CD14-positive monocyte (primary cell): ENCODE measurements at regions not wholly inside any gene's neighbourhood (a gene's known extent, or its start where the extent isn't known, plus 50 kb on each side); places are given as distances from the start of the nearest gene placed in this dataset.

ENCODE experiments used
- DNase-seq, 3 donors: peaks; one replicate each; pipeline ENCODE4 v3.0.0-alpha.2; 2011 to 2022
- H2AFZ ChIP-seq: 2 replicates; pipeline ENCODE4 v1.6.0; 2012; ENCODE audit warnings: mild to moderate bottlenecking, low read depth, low read length, inconsistent platforms; ENCODE audit not compliant: insufficient read depth, poor library complexity, severe bottlenecking
- H3K27ac ChIP-seq, 2 donors: 1 replicate in 1 of 2; 2 replicates in 1 of 2; pipeline ENCODE4 v1.5.1; 2012 to 2013; ENCODE audit warnings: low read length in 2 of 2, control low read depth in 1 of 2, inconsistent platforms in 1 of 2, low read depth in 1 of 2, mild to moderate bottlenecking in 1 of 2
- H3K27me3 ChIP-seq, 2 donors: one replicate each; pipeline versions ENCODE4 v1.6.0 to v1.6.1; 2011 to 2013; ENCODE audit warnings: low read length in 2 of 2; ENCODE audit not compliant: control insufficient read depth in 2 of 2, insufficient read depth in 2 of 2
- H3K36me3 ChIP-seq, 2 donors: replicated peaks in 1 of 2; 1 replicate in 1 of 2; 2 replicates in 1 of 2; pipeline versions ENCODE4 v1.5.1 to v1.6.1; 2012 to 2013; ENCODE audit warnings: low read length in 2 of 2, control low read depth in 1 of 2, inconsistent platforms in 1 of 2, mild to moderate bottlenecking in 1 of 2; ENCODE audit not compliant: insufficient read depth in 2 of 2, control insufficient read depth in 1 of 2
- H3K4me1 ChIP-seq, 2 donors: 1 replicate in 1 of 2; 2 replicates in 1 of 2; pipeline versions ENCODE4 v1.5.1 to v1.6.1; 2012 to 2013; ENCODE audit warnings: low read length in 2 of 2, control low read depth in 1 of 2, inconsistent platforms in 1 of 2, mild to moderate bottlenecking in 1 of 2, moderate library complexity in 1 of 2; ENCODE audit not compliant: insufficient read depth in 2 of 2, control insufficient read depth in 1 of 2
- H3K4me2 ChIP-seq: replicated peaks from 2 replicates; pipeline ENCODE3; 2012; ENCODE audit warnings: low read length, moderate library complexity, mild to moderate bottlenecking; ENCODE audit not compliant: poor library complexity, severe bottlenecking; ENCODE audit errors: extremely low read depth
- H3K4me3 ChIP-seq, 3 experiments: fragments of 200-600 bp in 1 of 3; sonication (generic) in 1 of 3; replicated peaks in 1 of 3; 1 replicate in 2 of 3; 2 replicates in 1 of 3; pipeline ENCODE4 v1.5.1; 2011 to 2013; ENCODE audit warnings: low read length in 3 of 3, mild to moderate bottlenecking in 3 of 3, control low read depth in 2 of 3, low read depth in 2 of 3, inconsistent platforms in 1 of 3, moderate library complexity in 1 of 3
- H3K79me2 ChIP-seq: 2 replicates; pipeline ENCODE4 v1.6.0; 2012; ENCODE audit warnings: mild to moderate bottlenecking, control low read depth, inconsistent platforms, low read length, moderate library complexity; ENCODE audit not compliant: insufficient read depth
- H3K9ac ChIP-seq: 2 replicates; pipeline ENCODE4 v1.6.0; 2017; ENCODE audit warnings: low read length, mild to moderate bottlenecking; ENCODE audit not compliant: insufficient read depth, poor library complexity, severe bottlenecking
- H3K9me3 ChIP-seq, 2 donors: replicated peaks in 1 of 2; 1 replicate in 1 of 2; 2 replicates in 1 of 2; pipeline versions ENCODE4 v1.5.1 to v1.6.1; 2012 to 2013; ENCODE audit warnings: low read length in 2 of 2, control low read depth in 1 of 2; ENCODE audit not compliant: control insufficient read depth in 1 of 2, insufficient read depth in 1 of 2
- H4K20me1 ChIP-seq: 2 replicates; pipeline ENCODE4 v1.6.0; 2012; ENCODE audit warnings: mild to moderate bottlenecking, low read length, control low read depth, moderate library complexity; ENCODE audit not compliant: insufficient read depth
- H3K27ac Mint-ChIP-seq, 7 donors: one replicate each; pipeline ENCODE4 v1.8.0; 2020; ENCODE audit warnings: mild to moderate bottlenecking in 7 of 7, mixed read lengths in 7 of 7, moderate library complexity in 6 of 7, inconsistent platforms in 2 of 7
- H3K27me3 Mint-ChIP-seq, 3 donors: one replicate each; pipeline ENCODE4 v1.8.0; 2021 to 2022; ENCODE audit warnings: low read depth in 3 of 3, mild to moderate bottlenecking in 3 of 3, mixed read lengths in 3 of 3, moderate library complexity in 3 of 3, inconsistent platforms in 1 of 3
- H3K36me3 Mint-ChIP-seq, 2 donors: one replicate each; pipeline ENCODE4 v1.8.0; 2020; ENCODE audit warnings: mixed read lengths in 2 of 2, inconsistent platforms in 1 of 2, mild to moderate bottlenecking in 1 of 2
- H3K4me1 Mint-ChIP-seq: one replicate; pipeline ENCODE4 v1.8.0; 2020; ENCODE audit warnings: mild to moderate bottlenecking, mixed read lengths
- H3K4me3 Mint-ChIP-seq, 2 donors: one replicate each; pipeline ENCODE4 v1.8.0; 2020; ENCODE audit warnings: mild to moderate bottlenecking in 2 of 2, mixed read lengths in 2 of 2, moderate library complexity in 1 of 2
- H3K9me3 Mint-ChIP-seq, 7 donors: one replicate each; pipeline ENCODE4 v1.8.0; 2020 to 2022; ENCODE audit warnings: mixed read lengths in 7 of 7, mild to moderate bottlenecking in 6 of 7, moderate library complexity in 6 of 7, inconsistent platforms in 2 of 7
- CTCF ChIP-seq: fragments of 200-600 bp; IDR thresholded peaks from one replicate; pipeline ENCODE4 v1.8.0; 2022; ENCODE audit warnings: antibody characterized with exemption, mild to moderate bottlenecking
- WGBS: methylation state at CpG from one replicate; pipeline ENCODE4 v1.1.5; 2013; ENCODE audit warnings: missing lambda C conversion rate; ENCODE audit not compliant: insufficient coverage; 5-methylcytosine and 5-hydroxymethylcytosine counted together
- intact Hi-C, 2 donors: fragments of 100-400 bp; cut with micrococcal nuclease; formaldehyde crosslinking; loops; one replicate each; pipeline versions ENCODE4 v1.15.0 to v1.15.1; 2023

GRCh38 chr2:158914066-158914465 lies 54.4 kb upstream of the TANC1 start:
- H3K4me2 ChIP-seq, result no peak overlapping the region
- H3K4me3 Mint-ChIP-seq, result no peak overlapping the region
- no peak for TF ChIP-seq CTCF
- H3K4me1 Mint-ChIP-seq, result peaks cover 19% of the 10 kb centered on the region
- H3K4me1 ChIP-seq, result peaks cover 15 to 19% of the 10 kb centered on the region in 2 donors
- H3K27ac ChIP-seq, result no peak overlapping the region
- H3K36me3 Mint-ChIP-seq, result no peaks in the 10 kb centered on the region
- H3K9me3 Mint-ChIP-seq, result peaks cover 0 to 2% (median 0%) of the 10 kb centered on the region in 7 donors
- peaks cover 0 to 2% (median 0%) of the 10 kb centered on the region in 3 donors for H3K27me3 Mint-ChIP-seq
- H3K9me3 ChIP-seq, result no peaks in the 10 kb centered on the region
- no peaks in the 10 kb centered on the region for H3K36me3 ChIP-seq
- no peak overlapping the region for H3K9ac ChIP-seq
- intact Hi-C loops, result no loop called here
- H3K27ac Mint-ChIP-seq, result no peak overlapping the region
- H3K4me3 ChIP-seq, result no peak overlapping the region
- DNase-seq, result no peak
- H3K79me2 ChIP-seq, result no peaks in the 10 kb centered on the region
- no peaks in the 10 kb centered on the region for H3K27me3 ChIP-seq
- no peaks in the 10 kb centered on the region for H4K20me1 ChIP-seq
- no peak overlapping the region for H2AFZ ChIP-seq

- H3K4me1 ChIP-seq, result peaks cover 15 to 19% of the 10 kb centered on the region in 2 donors
- no peaks in the 10 kb centered on the region for H4K20me1 ChIP-seq
- H3K4me2 ChIP-seq, result no peak overlapping the region
- H3K9ac ChIP-seq, result no peak overlapping the region
- intact Hi-C loops, result no loop called here
- no peaks in the 10 kb centered on the region for H3K27me3 ChIP-seq
- H3K4me3 ChIP-seq, result no peak overlapping the region
- Mint-ChIP-seq H3K4me1 (peaks cover 19% of the 10 kb centered on the region), H3K36me3 (no peaks in the 10 kb centered on the region), H3K27me3 (peaks cover 0 to 2% (median 0%) of the 10 kb centered on the region in 3 donors), H3K27ac (no peak overlapping the region), H3K4me3 (no peak overlapping the region), H3K9me3 (peaks cover 0 to 2% (median 0%) of the 10 kb centered on the region in 7 donors)
- no peaks in the 10 kb centered on the region for H3K79me2 ChIP-seq
- no peaks in the 10 kb centered on the region for H3K9me3 ChIP-seq
- no peak overlapping the region for H2AFZ ChIP-seq
- no peaks in the 10 kb centered on the region for H3K36me3 ChIP-seq
- H3K27ac ChIP-seq, result no peak overlapping the region
- no CpG with 5 or more reads among the region's 2 CpGs for WGBS
- TF ChIP-seq CTCF, result no peak
- DNase-seq, result no peak
These were observed 53.7 kb upstream of the TANC1 start for GRCh38 chr2:158914731-158915130.
